ENCODE measurements at regions not wholly inside any gene's neighbourhood (a gene's known extent, or its start where the extent isn't known, plus 50 kb on each side); places are given as distances from the start of the nearest gene placed in this dataset.
"Not testable (repeated sequence)": the region's sequence is repeated elsewhere in the genome, so short reads cannot be mapped to it uniquely, and the experiment has no call there.

GRCh38 chr12:73221398-73221797 lies 949.2 kb downstream of the TRHDE start:
- H3K9me3 ChIP-seq: peaks cover 3% of the 10 kb centered on the region
- no peaks in the 10 kb centered on the region for H3K4me1 ChIP-seq

GRCh38 chr12:73221836-73222235 lies 949.7 kb downstream of the TRHDE start:
- Histone ChIP-seq H3K9me3 (peaks cover 3% of the 10 kb centered on the region), H3K4me1 (no peaks in the 10 kb centered on the region), H3K27ac (no peak overlapping the region), H3K27me3 (no peaks in the 10 kb centered on the region), H3K4me3 (no peak overlapping the region), H3K36me3 (no peaks in the 10 kb centered on the region)
- DNase-seq (ENCODE audit: low spot score in 2 of 2): no peak
- TF ChIP-seq CTCF (IDR thresholded peaks at IDR 0.05) (no peak), EP300 (IDR thresholded peaks at IDR 0.05) (no peak), POLR2AphosphoS5 (IDR thresholded peaks at IDR 0.05) (no peak), POLR2A (IDR thresholded peaks at IDR 0.05) (no peak)

More at GRCh38 chr12:73221398-73221797, 949.2 kb downstream of the TRHDE start:
- no peak overlapping the region for H3K27ac ChIP-seq
- no peak overlapping the region for H3K4me3 ChIP-seq
- TF ChIP-seq CTCF (IDR thresholded peaks at IDR 0.05) (no peak), POLR2AphosphoS5 (IDR thresholded peaks at IDR 0.05) (no peak), EP300 (IDR thresholded peaks at IDR 0.05) (no peak), POLR2A (IDR thresholded peaks at IDR 0.05) (no peak)
- H3K36me3 ChIP-seq: no peaks in the 10 kb centered on the region
- no peak for DNase-seq (ENCODE audit: low spot score in 2 of 2)
- no peaks in the 10 kb centered on the region for H3K27me3 ChIP-seq

- 35% methylated on average over 1 of the region's 1 CpG for WGBS
- TF ChIP-seq CTCF (IDR thresholded peaks at IDR 0.05) (no peak), POLR2A (IDR thresholded peaks at IDR 0.05) (no peak), POLR2AphosphoS5 (IDR thresholded peaks at IDR 0.05) (no peak), EP300 (IDR thresholded peaks at IDR 0.05) (no peak)
- Histone ChIP-seq H3K9me3 (no peaks in the 10 kb centered on the region), H3K4me1 (no peaks in the 10 kb centered on the region), H3K27ac (no peak overlapping the region), H3K27me3 (no peaks in the 10 kb centered on the region), H3K36me3 (no peaks in the 10 kb centered on the region), H3K4me3 (no peak overlapping the region)
- no peak for DNase-seq (ENCODE audit: low spot score in 2 of 2)
Observed at GRCh38 chr12:73225371-73225937, 953.3 kb downstream of the TRHDE start.

- no peak for DNase-seq (ENCODE audit: low spot score in 2 of 2)
- Histone ChIP-seq H3K27ac (no peak overlapping the region), H3K4me3 (no peak overlapping the region), H3K9me3 (no peaks in the 10 kb centered on the region), H3K27me3 (no peaks in the 10 kb centered on the region), H3K4me1 (no peaks in the 10 kb centered on the region), H3K36me3 (no peaks in the 10 kb centered on the region)
- WGBS: 69% methylated on average over 2 of the region's 2 CpGs
- TF ChIP-seq POLR2AphosphoS5 (IDR thresholded peaks at IDR 0.05) (no peak), CTCF (IDR thresholded peaks at IDR 0.05) (no peak), EP300 (IDR thresholded peaks at IDR 0.05) (no peak), POLR2A (IDR thresholded peaks at IDR 0.05) (no peak)
Observed at GRCh38 chr12:73225941-73226340, 953.8 kb downstream of the TRHDE start.

GRCh38 chr12:73226593-73226992 lies 954.4 kb downstream of the TRHDE start:
- WGBS: 83% methylated on average over 1 of the region's 1 CpG
- TF ChIP-seq POLR2A (IDR thresholded peaks at IDR 0.05): no peak
- no peak for TF ChIP-seq EP300 (IDR thresholded peaks at IDR 0.05)
- TF ChIP-seq POLR2AphosphoS5 (IDR thresholded peaks at IDR 0.05): no peak
- TF ChIP-seq CTCF (IDR thresholded peaks at IDR 0.05): no peak
- Histone ChIP-seq H3K27me3 (no peaks in the 10 kb centered on the region), H3K9me3 (peaks cover 4% of the 10 kb centered on the region), H3K4me1 (no peaks in the 10 kb centered on the region), H3K36me3 (no peaks in the 10 kb centered on the region), H3K4me3 (no peak overlapping the region), H3K27ac (no peak overlapping the region)
- no peak for DNase-seq (ENCODE audit: low spot score in 2 of 2)

- WGBS: 67% methylated on average over 1 of the region's 1 CpG
- not testable (repeated sequence) for H3K36me3 ChIP-seq
Observed at GRCh38 chr12:73228828-73229227, 956.7 kb downstream of the TRHDE start.

More at GRCh38 chr12:73228828-73229227, 956.7 kb downstream of the TRHDE start:
- not testable (repeated sequence) for H3K4me3 ChIP-seq; DNase-seq (ENCODE audit: low spot score in 2 of 2); H3K27me3 ChIP-seq; H3K4me1 ChIP-seq; H3K9me3 ChIP-seq; H3K27ac ChIP-seq

Data from suprapubic skin (tissue), 4 donors.